OCI-LY7 (cell line): ENCODE measurements at regions not wholly inside any gene's neighbourhood (a gene's known extent, or its start where the extent isn't known, plus 50 kb on each side); places are given as distances from the start of the nearest gene placed in this dataset.

Experiments
- CTCF ChIP-seq: fragments of 200-600 bp; sonication (generic); conservative IDR thresholded peaks from 2 replicates; pipeline ENCODE4 v1.5.1; 2014; ENCODE audit warnings: mild to moderate bottlenecking, antibody characterized with exemption, low read length, moderate library complexity, mixed read lengths
- EZH2phosphoT487 ChIP-seq: fragments of 200-600 bp; sonication (generic); IDR thresholded peaks from 2 replicates; pipeline ENCODE4 v1.6.1; 2018; ENCODE audit warnings: low read depth, borderline replicate concordance, mild to moderate bottlenecking, mixed run types, antibody characterized with exemption, low read length, moderate library complexity, mixed read lengths

GRCh38 chr4:10168151-10168550, 51.6 kb upstream of the WDR1 start:
- no peak for TF ChIP-seq CTCF
- no peak for TF ChIP-seq EZH2phosphoT487
